Left hindlimb (tissue), 1 donor: ENCODE measurements at regions not wholly inside any gene's neighbourhood (a gene's known extent, or its start where the extent isn't known, plus 50 kb on each side); places are given as distances from the start of the nearest gene placed in this dataset.
"Not testable (repeated sequence)": the region's sequence is repeated elsewhere in the genome, so short reads cannot be mapped to it uniquely, and the experiment has no call there.

Source experiments
- DNase-seq: peaks from one replicate; pipeline ENCODE4 v3.0.0-alpha.2; 2018

DNA sequence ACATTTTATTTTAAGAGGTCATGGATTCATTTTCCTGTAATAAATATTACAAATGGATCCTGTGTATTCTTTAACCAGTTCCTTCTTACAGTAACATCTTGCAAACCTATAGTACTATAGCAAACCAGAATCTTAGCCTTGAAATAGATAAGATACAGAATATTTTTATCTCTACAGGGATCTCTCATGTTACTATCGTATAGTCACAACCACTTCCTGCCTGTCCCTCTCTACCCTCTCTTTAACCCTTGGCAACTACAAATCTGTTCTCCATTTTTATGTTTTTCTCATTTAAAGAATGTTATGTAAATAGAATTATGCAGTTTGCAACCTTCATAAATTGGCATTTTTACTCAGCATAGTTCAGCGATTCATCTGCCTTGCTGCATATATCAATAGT is 454.0 kb downstream of the DIRAS2 start:
- DNase-seq: no peak

DNA sequence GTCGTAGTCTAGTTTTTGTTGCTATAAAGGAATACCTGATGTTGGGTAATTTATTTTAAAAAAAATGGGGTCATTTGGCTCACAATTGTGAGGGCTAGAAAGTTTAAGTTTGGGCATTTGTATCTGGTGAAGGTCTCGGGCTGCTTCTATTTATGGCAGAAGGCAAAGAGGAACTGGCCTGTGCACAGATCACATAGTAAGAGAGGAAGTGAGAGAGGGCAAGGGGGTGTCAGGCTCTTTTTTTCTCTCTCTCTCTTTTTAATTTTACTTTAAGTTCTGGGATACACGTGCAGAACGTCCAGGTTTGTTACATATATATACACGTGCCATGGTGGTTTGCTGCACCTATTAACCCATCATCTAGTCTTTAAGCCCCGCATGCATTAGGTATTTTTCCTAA is 453.3 kb downstream of the DIRAS2 start:
- no peak for DNase-seq

DNA sequence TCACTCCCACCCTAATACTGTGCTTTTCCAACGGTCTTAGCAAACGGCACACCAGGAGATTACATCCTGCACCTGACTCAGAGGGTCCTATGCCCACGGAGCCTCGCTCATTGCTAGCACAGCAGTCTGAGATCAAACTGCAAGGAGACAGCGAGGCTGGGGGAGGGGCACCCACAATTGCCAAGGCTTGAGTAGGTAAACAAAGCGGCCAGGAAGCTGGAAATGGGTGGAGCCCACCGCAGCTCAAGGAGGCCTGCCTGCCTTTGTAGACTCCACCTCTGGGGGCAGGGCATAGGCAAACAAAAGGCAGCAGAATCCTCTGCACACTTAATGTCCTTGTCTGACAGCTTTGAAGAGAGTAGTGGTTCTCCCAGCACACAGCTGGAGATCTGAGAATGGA is 450.2 kb downstream of the DIRAS2 start:
- not testable (repeated sequence) for DNase-seq

GRCh38 chr9:90198956-90199355 is 443.7 kb downstream of the DIRAS2 start:
- no peak for DNase-seq

- no peak for DNase-seq
Measured at GRCh38 chr9:90201766-90202165, 440.9 kb downstream of the DIRAS2 start.

DNA sequence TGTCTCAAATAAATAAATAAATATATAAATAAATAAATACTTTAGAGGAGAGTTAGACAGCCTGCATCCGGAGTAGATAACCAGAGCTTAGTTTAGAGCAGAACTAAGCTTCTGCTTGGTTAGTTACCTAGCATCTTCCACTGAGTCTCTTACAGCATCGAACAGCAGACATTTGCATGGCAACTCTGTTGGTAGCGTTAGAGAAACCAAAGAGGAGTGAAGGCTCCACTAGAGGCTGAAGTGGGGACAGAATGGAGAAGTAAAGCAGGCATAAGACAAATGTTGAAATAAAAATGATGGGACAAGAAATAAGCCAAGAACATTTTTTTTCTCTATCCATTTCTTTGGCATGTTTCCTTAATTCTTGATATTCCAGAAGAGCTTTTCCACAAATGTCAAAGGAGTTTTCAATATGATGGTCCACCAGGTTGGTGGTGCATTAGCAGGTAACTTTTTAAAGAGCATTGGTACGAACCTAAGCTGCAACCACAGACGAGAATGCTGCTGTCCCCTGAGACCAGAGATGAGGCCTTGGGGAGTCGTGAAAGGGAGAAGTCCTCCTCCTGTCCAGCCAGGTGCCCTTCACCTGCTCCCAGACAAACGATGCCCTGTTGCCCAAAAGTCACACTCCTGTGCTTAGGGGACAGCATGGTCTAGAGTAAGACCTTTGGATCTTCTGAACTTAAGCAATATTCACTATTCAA is 438.3 kb downstream of the DIRAS2 start:
- no peak for DNase-seq

DNA sequence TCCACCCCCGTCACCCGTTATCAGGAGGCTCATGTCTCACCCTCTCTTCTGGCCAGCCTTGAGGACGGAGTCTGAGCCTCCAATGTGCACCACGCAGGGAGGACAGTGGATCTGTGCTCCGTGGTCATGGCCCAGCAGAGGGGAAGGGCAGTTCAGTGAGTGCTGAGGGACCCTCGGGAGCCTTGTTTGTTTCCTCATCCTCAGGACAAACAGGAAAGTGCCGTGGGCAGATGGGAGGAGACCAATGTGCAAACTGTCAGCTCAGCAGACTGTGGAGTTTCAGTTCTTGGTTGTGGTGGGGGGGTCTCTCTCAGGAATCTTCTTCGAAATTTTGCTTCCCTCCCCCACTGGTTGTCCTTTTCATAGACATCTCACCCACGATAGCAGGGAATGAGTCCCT is 429.6 kb downstream of the DIRAS2 start:
- DNase-seq: not testable (repeated sequence)

- no peak for DNase-seq
Measured at GRCh38 chr9:90219548-90220118, 423.0 kb downstream of the DIRAS2 start.

GRCh38 chr9:90221899-90222298 is 420.7 kb downstream of the DIRAS2 start:
- not testable (repeated sequence) for DNase-seq

DNA sequence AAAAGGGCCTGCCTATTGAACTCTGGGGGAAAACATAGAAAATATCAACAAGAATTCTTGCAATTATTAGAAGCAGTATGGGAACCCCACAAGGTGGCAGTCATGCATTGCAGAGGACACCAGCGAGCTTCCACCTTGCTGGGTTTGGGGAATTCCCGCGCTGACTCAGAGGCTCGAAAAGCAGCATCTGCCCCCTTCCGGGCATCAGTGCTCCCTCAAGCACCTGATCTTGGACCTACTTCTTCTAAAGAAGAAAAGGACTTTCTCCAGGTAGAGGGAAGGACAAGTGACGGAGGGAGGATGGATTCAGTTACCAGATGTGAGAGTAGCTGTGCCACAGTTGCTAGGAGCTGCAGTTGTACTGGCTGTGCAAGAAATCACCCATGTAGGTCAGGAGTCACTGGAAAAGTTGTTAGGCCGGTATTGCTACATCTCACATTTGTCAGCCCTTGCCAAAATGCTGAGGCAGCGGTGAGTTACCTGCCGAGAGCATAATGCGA is 415.7 kb downstream of the DIRAS2 start:
- DNase-seq: not testable (repeated sequence)

- not testable (repeated sequence) for DNase-seq
Measured at GRCh38 chr9:90233081-90233480, 409.5 kb downstream of the DIRAS2 start.

GRCh38 chr9:90240541-90240940 is 402.1 kb downstream of the DIRAS2 start:
- no peak for DNase-seq

GRCh38 chr9:90245661-90246060 is 397.0 kb downstream of the DIRAS2 start:
- no peak for DNase-seq

- no peak for DNase-seq
Measured at GRCh38 chr9:90249094-90249493, 393.5 kb downstream of the DIRAS2 start.

DNA sequence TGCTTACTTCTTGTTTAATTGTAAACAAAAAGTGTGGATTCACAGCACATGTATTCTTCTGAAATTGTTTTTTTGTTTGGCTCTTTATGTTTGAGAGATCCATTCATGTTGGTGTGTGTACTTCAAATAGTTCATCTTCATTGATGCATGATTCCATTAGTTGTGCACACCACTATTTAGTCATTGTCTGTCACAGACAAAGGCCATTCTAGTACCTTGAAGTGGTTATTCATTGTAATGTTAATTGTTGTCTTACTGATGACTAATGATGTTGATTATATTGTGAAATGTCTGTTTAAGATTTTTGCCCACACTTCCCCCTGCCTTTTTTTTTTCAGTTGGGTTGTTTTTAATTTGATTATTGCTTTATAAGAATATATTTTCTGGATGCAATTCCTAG is 391.3 kb downstream of the DIRAS2 start:
- DNase-seq: no peak

DNA sequence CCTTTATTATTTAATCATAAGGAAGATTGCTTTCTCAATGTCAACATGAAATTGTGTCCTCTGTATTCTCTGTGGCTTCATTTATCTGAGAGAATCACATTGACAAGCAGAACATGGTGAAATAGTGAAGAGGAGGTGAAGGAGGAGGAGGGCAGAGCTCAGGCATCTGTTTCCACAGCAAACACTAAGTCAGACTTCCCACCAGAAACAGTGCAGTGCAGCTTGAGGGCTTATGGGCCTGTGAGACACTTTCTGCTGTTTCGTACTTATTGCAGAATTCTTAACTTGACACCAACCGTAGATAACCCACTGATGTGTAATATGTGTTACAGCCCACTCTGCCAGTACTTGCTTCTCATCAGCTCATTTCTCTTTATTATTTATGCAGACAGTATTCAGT is 386.3 kb downstream of the DIRAS2 start:
- DNase-seq: no peak

GRCh38 chr9:90259311-90260246 is 383.0 kb downstream of the DIRAS2 start:
- no peak for DNase-seq

- DNase-seq: no peak
Measured at GRCh38 chr9:90261698-90262097, 380.9 kb downstream of the DIRAS2 start.

DNA sequence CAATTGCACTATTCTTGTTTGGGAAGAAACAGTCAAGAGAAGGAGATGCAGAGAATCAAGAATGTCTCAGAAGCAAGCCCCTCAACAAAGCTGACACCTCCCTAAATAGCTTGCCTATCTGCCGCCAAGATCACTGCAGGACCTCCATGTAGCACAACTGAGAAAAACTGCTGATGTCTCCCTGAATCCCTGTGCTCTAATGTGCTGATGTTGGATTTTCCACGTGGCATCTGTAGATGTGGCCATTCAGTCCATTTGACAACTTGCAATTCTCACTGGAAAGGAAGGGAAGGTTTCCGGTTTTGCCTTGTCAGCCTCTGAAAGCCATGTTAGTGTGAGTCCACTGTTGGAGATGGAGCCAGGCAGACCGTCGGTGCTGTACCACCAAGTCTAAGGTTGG is 374.0 kb downstream of the DIRAS2 start:
- no peak for DNase-seq

- no peak for DNase-seq
Measured at GRCh38 chr9:90271707-90272106, 370.9 kb downstream of the DIRAS2 start.

DNA sequence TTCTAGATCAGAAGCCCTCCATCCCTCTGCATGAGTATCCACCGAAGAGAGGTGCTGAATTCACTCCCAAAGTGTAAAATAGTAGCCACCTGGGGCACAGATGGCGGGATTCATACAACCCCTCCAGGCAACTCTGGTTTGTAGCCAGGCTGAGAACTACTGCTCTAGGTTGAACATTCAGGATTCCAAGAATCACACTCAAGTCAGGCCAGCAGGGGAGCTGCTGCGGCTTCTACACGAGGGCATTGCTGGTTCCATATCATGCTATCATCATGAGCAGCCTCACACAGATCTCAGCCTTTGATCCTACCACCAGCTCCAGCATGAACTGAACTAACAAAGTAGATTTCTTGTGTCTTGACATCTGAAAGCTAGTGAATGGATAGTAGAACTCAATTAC is 367.9 kb downstream of the DIRAS2 start:
- no peak for DNase-seq

DNA sequence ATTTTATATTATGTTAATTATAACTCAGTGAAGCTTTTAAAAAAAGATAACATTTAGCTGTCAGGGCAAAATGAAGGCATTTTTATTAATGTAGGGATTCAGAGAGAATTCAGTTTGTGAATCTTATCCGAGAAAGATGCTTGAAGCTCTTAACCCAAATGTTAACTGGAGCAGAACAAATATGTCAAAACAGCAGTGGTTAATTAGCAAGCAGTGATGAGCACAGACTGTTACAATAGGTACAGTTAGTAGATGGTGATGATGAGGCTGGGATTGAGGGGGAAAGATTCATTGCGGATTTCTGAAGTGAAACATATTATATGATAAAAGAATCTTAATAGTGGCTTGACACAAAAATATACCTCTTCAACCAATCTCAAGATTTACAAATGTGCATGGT is 356.7 kb downstream of the DIRAS2 start:
- DNase-seq: no peak

DNA sequence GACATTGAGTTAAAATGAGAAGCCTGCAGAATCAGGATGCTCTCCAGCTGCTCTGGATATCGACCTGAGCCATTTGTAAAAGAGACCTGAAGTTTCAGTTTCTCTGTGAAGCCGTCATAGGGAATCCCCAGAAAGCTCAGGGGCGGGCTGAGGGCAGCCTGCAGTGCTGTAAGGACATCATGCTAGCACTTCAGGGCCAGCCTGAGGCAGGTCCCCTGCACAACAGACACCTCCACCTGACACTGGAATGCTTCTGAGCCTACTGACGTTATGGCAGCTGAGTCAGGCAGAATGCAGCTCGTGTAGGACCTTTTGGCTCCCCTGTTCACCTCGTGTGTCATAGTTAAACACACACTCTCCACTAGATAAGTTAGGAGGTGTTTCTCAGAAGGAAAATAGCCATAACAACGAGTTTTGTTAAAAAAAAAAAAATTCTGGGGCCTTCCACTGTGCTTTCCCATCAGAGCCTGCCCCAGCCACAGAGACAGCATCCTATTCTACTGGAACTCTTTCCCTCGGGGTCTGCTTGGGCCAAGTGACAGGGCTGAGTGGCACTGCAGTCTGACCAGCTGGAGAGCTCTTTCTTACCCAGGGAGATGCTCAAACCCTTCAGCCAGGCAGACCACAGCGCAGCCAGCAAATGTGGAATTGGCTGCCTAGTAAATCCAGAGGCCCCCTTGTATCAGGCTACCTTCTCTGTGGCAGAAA is 354.9 kb downstream of the DIRAS2 start:
- no peak for DNase-seq
